Astrocyte (in vitro differentiated cells and primary cell): ENCODE measurements at regions not wholly inside any gene's neighbourhood (a gene's known extent, or its start where the extent isn't known, plus 50 kb on each side); places are given as distances from the start of the nearest gene placed in this dataset.

ENCODE experiments used
- CTCF ChIP-seq: IDR thresholded peaks from 2 replicates; pipeline ENCODE4 v1.5.1; 2011; ENCODE audit warnings: low read depth, mild to moderate bottlenecking, inconsistent platforms, low read length, moderate library complexity; ENCODE audit not compliant: insufficient read depth
- EZH2 ChIP-seq: IDR thresholded peaks from 2 replicates; pipeline ENCODE4 v1.6.1; 2012; ENCODE audit warnings: mild to moderate bottlenecking, low read length, inconsistent platforms; ENCODE audit not compliant: insufficient read depth

DNA sequence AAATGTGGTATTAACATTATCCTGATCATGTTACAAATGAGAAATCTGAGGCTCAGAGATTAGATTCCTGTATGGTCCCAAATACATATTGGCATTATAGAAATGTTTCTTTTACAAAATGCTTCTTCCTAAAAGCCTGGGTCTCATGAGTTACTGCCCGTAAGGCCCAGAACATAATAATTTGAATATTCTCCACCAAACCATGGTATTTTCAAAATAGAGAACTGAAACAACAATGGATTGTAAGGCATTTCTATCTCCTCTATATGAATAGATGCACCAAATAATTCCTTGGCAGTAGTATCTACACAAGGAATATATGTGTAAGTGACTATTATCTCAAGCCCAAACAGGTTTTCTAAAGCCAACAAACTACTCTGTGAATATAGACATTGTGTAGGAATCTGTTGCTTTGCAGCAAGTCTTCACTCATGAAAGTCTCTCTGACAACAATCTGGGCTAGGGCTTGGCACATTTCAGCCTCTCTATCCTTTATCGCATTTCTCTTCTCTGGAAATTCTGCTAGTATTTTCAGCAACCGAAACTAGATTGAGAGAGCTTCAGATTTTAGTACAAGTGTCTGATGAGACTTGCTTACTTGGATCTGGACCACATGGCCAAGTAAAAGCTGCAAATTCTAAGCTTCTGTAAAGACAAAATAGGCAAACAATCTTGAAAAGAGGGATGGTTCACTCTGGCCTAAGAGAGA is 112.8 kb upstream of the ARHGAP20 start:
- no peak for TF ChIP-seq CTCF
- TF ChIP-seq EZH2 = no peak
